K562 (cell line): ENCODE measurements at regions not wholly inside any gene's neighbourhood (a gene's known extent, or its start where the extent isn't known, plus 50 kb on each side); places are given as distances from the start of the nearest gene placed in this dataset.

Source experiments
- ATAC-seq: fragments of 200-7000 bp; cut with Tn5 transposase; 3 replicates; pipeline ENCODE4 v1.9.1; 2020; ENCODE audit warnings: moderate library complexity
- BruUV-seq: library from RNA; stranded (reverse); fragments of 400-500 nt; replicated peaks from 2 replicates; lab custom pipeline; 2021; lab: Mats Ljungman, UMichigan
- CTCF ChIA-PET: fragments of 300-600 bp; formaldehyde crosslinking; extraction: SDS; loops from one replicate; lab custom pipeline; 2021; ENCODE audit warnings: low intra/inter-chr PET ratio; lab: Yijun Ruan, JAX
- POLR2A ChIA-PET: fragments of 300-600, 350-650 bp; sonication (Branson Sonifier 250); formaldehyde crosslinking; extraction: SDS; loops from one replicate; lab custom pipeline; 2021; ENCODE audit warnings: antibody characterized with exemption, inconsistent platforms; lab: Yijun Ruan, JAX
- DNase-seq, 4 experiments: peaks; one replicate each; pipeline versions ENCODE4 v3.0.0 to v3.0.0-alpha.2; 2011 to 2018; ENCODE audit warnings: low spot score in 3 of 4, mixed read lengths in 3 of 4; ENCODE audit errors: extremely low read depth in 1 of 4
- FAIRE-seq: peaks from 2 replicates; lab custom pipeline; 2011; peaks lifted over from hg19 to GRCh38; lab: Jason Lieb, UNC
- H2AFZ ChIP-seq: 2 replicates; pipeline ENCODE4 v1.6.0; 2011; ENCODE audit warnings: low read depth, low read length, control low read depth, inconsistent platforms
- H3K27ac ChIP-seq: fragments of 200-600 bp; 3 replicates; pipeline ENCODE4 v1.8.0; 2011; ENCODE audit warnings: low read depth, mild to moderate bottlenecking, control low read depth, inconsistent platforms, low read length, moderate library complexity, mixed read lengths; ENCODE audit errors: extremely low read depth
- H3K27me3 ChIP-seq, 2 experiments: fragments of 300-600 bp in 1 of 2; 2 replicates in 1 of 2; 3 replicates in 1 of 2; pipeline versions ENCODE4 v1.6.0 to v1.8.0; 2011; ENCODE audit warnings: inconsistent platforms in 2 of 2, low read length in 2 of 2, mild to moderate bottlenecking in 1 of 2, mixed read lengths in 1 of 2, moderate library complexity in 1 of 2; ENCODE audit not compliant: control insufficient read depth in 2 of 2, insufficient read depth in 2 of 2
- H3K36me3 ChIP-seq: fragments of 300-600 bp; 3 replicates; pipeline ENCODE4 v1.8.0; 2011; ENCODE audit warnings: mild to moderate bottlenecking, low read length, inconsistent platforms; ENCODE audit not compliant: control insufficient read depth, insufficient read depth
- H3K4me1 ChIP-seq, 2 experiments: fragments of 200-600 bp in 1 of 2; replicated peaks in 1 of 2; 2 replicates in 1 of 2; 3 replicates in 1 of 2; pipeline versions ENCODE4 v1.5.1 to v1.8.0; 2011; ENCODE audit warnings: inconsistent platforms in 2 of 2, low read length in 2 of 2, mild to moderate bottlenecking in 1 of 2, mixed read lengths in 1 of 2, moderate library complexity in 1 of 2; ENCODE audit not compliant: control insufficient read depth in 2 of 2, insufficient read depth in 2 of 2
- H3K4me2 ChIP-seq: 2 replicates; pipeline ENCODE4 v1.6.1; 2011; ENCODE audit warnings: low read length, control low read depth, inconsistent platforms, mixed read lengths; ENCODE audit not compliant: insufficient read depth
- H3K4me3 ChIP-seq: fragments of 200-600 bp; sonication (generic), shearing (Covaris generic); 2 replicates; pipeline ENCODE4 v1.5.1; 2016; ENCODE audit warnings: control low read depth, inconsistent platforms
- H3K79me2 ChIP-seq: fragments of 200-600 bp; 3 replicates; pipeline ENCODE4 v1.8.0; 2011; ENCODE audit warnings: low read length, inconsistent platforms; ENCODE audit not compliant: control insufficient read depth, insufficient read depth
- H3K9ac ChIP-seq, 2 experiments: 2 replicates each; pipeline versions ENCODE4 v1.6.0 to v1.6.1; 2011; ENCODE audit warnings: low read depth in 2 of 2, low read length in 2 of 2, control low read depth in 1 of 2, inconsistent platforms in 1 of 2, mild to moderate bottlenecking in 1 of 2, mixed read lengths in 1 of 2; ENCODE audit not compliant: insufficient read depth in 1 of 2
- H3K9me1 ChIP-seq: one replicate; pipeline ENCODE4 v1.6.0; 2011; ENCODE audit warnings: inconsistent platforms, mild to moderate bottlenecking, low read length, moderate library complexity; ENCODE audit not compliant: control insufficient read depth, insufficient read depth
- H3K9me3 ChIP-seq: replicated peaks from 2 replicates; pipeline ENCODE4 v1.5.1; 2011; ENCODE audit warnings: low read depth, low read length, inconsistent platforms; ENCODE audit not compliant: control insufficient read depth, insufficient read depth
- H4K20me1 ChIP-seq: replicated peaks from 2 replicates; pipeline ENCODE4 v1.6.1; 2011; ENCODE audit warnings: low read length, inconsistent platforms, mixed read lengths; ENCODE audit not compliant: control insufficient read depth, insufficient read depth
- HINFP ChIP-seq: fragments of 450-650 bp; conservative IDR thresholded peaks from 2 replicates; pipeline ENCODE4 v1.6.1; 2016; ENCODE audit warnings: missing genetic modification characterization, low read depth, mild to moderate bottlenecking, control low read depth, missing compliant biosample characterization
- ZNF280B ChIP-seq: fragments of 250-450 bp; sonication (Bioruptor Pico); IDR thresholded peaks from 2 replicates; pipeline ENCODE4 v1.5.1; 2021; ENCODE audit warnings: mild to moderate bottlenecking
- ZNF407 ChIP-seq: fragments of 450-650 bp; IDR thresholded peaks from 2 replicates; pipeline ENCODE4 v1.6.1; 2016; ENCODE audit warnings: low read depth
- ZNF609 ChIP-seq: sonication (generic); formaldehyde crosslinking; IDR thresholded peaks from 2 replicates; pipeline ENCODE4 v1.8.1; 2023; ENCODE audit warnings: missing genetic modification reagents, mild to moderate bottlenecking, borderline replicate concordance
- ZNF764 ChIP-seq: fragments of 250-450 bp; sonication (Bioruptor Pico); IDR thresholded peaks from 2 replicates; pipeline ENCODE4 v1.4.0; 2020; ENCODE audit warnings: low read depth, mild to moderate bottlenecking, moderate library complexity
- WGBS: fragments of 100-300 bp; shearing (Covaris generic); methylation state at CpG from one replicate; pipeline ENCODE4 v1.1.6; 2016; ENCODE audit warnings: low coverage, mixed read lengths; ENCODE audit not compliant: insufficient coverage; ENCODE audit errors: missing lambda C conversion rate; 5-methylcytosine and 5-hydroxymethylcytosine counted together
- in situ Hi-C: fragments of 300-500 bp; cut with MboI; formaldehyde crosslinking; loops from 4 replicates; pipeline ENCODE4 v1.15.0; 2018; ENCODE audit warnings: inconsistent platforms, mixed read lengths
- intact Hi-C: fragments of 100-400 bp; cut with micrococcal nuclease; formaldehyde crosslinking; loops from 2 replicates; pipeline ENCODE4 v1.14.2; 2022

- no peaks in the 10 kb centered on the region for H3K27me3 ChIP-seq
- H3K36me3 ChIP-seq: no peaks in the 10 kb centered on the region
- ATAC-seq: no peak
- H4K20me1 ChIP-seq: no peaks in the 10 kb centered on the region
- H3K79me2 ChIP-seq: no peaks in the 10 kb centered on the region
- no peaks in the 10 kb centered on the region for H3K9me1 ChIP-seq
- no peaks in the 10 kb centered on the region for H3K9me3 ChIP-seq
- H2AFZ ChIP-seq: no peak overlapping the region
- CTCF ChIA-PET: no interaction called here
- H3K4me3 ChIP-seq: no peak overlapping the region
- in situ Hi-C loops (no loop called here), intact Hi-C loops (no loop called here)
- 4% methylated on average over 2 of the region's 2 CpGs for WGBS
- no peak overlapping the region for H3K4me2 ChIP-seq
- no peak overlapping the region for H3K27ac ChIP-seq
- H3K4me1 ChIP-seq: no peaks in the 10 kb centered on the region
- POLR2A ChIA-PET: no interaction called here
- DNase-seq: no peak
- FAIRE-seq: no peak
- BruUV-seq: no TSS peak
- H3K9ac ChIP-seq: no peak overlapping the region
- TF ChIP-seq ZNF609 (CRISPR knock-in tag) (no peak), ZNF280B (no peak), ZNF407 (no peak), HINFP (no peak), ZNF764 (no peak)
These were observed 343.9 kb upstream of the CHST9 start for GRCh38 chr18:27528925-27529521.
